ENCODE measurements at regions not wholly inside any gene's neighbourhood (a gene's known extent, or its start where the extent isn't known, plus 50 kb on each side); places are given as distances from the start of the nearest gene placed in this dataset.
"Not testable (repeated sequence)": the region's sequence is repeated elsewhere in the genome, so short reads cannot be mapped to it uniquely, and the experiment has no call there.

DNA sequence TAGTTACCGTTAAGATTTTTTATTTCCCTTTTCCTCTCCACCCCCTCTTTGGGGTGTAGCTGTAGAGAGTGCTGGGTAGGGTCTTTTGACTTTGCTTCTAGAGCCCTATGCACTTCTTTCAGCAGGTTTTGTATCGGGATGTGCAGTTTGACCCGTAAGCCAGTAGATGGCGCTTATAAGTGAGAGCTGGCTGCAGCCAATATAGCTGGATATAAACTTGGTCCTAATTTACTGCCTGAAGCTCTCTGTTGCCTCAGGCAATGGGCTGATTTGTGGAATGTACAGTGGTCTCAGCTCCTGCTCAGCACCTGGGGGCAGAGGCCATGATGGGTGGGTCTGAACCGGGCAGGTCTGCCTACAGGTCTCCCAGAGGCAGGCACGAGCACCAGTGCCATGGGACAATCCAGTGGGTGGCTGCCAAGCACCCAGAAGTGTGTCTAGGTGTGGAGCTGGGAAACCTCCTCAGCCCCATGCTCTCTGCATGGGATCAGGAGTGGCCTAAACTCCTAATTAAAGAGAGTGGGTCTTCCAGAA is 146.5 kb downstream of the SPANXN1 start:
- peak; percentile 15 for DNase-seq
- in situ Hi-C loops (cut with MboI; ENCODE audit: low pct_unique_long_range_greater_than_20kb, low sequenced_read_pairs), result no loop called here

DNA sequence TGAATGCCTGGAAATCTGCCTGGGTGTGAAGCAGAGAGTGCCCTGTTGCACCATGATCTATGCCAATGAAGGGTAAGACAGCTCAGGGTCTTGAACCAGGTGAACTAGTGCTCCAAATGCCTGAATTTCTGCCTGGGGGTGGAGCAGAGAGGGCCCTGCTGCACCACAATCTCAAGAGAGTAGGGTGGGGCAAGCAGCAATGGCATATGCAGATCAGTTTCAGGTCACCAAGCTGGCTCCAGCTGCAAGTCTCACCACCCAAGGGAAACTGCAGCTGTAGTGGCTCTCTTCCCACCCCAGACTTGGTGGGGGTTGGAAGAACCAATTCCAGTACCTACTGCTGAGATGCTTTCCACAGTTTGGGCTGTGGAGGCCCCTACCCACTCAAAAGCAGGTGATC is 147.0 kb downstream of the SPANXN1 start:
- DNase-seq, result no peak
- in situ Hi-C loops (cut with MboI; ENCODE audit: low pct_unique_long_range_greater_than_20kb, low sequenced_read_pairs), result no loop called here

DNA sequence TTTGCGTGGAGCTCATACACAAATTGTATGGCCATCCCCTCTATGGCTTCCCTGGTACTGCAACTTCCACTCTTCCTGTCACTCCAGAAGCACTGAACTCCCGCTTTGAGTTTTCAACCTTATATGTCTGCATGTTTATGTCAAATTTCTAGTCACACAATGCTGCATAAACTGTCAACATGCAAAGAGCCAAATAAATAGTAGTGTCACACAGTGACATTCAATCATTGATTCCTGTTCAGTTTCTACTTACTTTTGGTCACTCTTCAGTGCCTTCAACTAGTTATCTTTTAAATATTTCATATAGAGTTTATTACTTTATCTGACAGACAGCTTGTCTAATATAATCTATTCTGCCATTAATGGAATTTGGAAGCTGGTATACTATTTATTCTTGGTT is 149.3 kb downstream of the SPANXN1 start:
- in situ Hi-C loops (cut with MboI; ENCODE audit: low pct_unique_long_range_greater_than_20kb, low sequenced_read_pairs), result no loop called here
- DNase-seq, result no peak

DNA sequence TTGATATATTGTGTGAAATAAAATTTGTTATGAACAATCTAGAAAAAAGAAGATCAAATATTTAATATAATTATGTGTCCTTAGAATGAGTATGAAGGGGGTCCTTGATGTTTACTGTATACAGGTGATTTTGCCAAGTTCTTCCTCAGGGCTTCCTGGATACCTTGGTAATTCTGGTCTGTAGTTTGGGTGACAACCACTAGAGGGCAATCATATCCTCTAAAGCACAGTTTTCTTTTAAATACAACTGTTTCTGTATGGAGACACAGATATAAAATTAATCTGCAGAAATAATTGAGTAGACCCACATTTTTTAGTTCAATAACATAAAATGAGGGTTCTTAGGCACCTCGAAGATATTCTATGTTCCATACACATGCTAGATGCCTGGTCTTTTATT is 157.7 kb downstream of the SPANXN1 start:
- in situ Hi-C loops (cut with MboI; ENCODE audit: low pct_unique_long_range_greater_than_20kb, low sequenced_read_pairs), result no loop called here
- DNase-seq, result peak; percentile 51

DNA sequence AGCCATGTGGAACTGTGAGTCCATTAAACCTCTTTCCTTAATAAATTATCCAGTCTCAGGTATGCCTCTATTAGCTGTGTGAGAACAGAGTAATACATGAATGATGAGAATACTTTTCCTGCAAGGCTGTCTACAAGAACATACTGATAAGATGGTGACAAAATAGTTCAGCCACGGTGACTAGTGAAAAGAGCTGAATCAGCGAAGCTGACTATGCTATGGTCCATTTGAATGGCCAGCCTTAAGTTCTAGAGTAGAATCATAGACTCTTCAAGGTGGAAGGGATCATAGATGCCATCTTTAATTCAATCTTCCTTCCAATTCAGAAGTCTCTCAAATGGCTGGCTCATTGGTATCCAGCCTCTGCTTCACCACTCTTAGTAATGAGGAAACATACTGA is 163.3 kb downstream of the SPANXN1 start:
- in situ Hi-C loops (cut with MboI; ENCODE audit: low pct_unique_long_range_greater_than_20kb, low sequenced_read_pairs), result no loop called here
- DNase-seq, result no peak

GRCh38 chrX:145436211-145436610 is 188.9 kb downstream of the SPANXN1 start:
- DNase-seq; in situ Hi-C loops (cut with MboI; ENCODE audit: low pct_unique_long_range_greater_than_20kb, low sequenced_read_pairs): not testable (repeated sequence)

DNA sequence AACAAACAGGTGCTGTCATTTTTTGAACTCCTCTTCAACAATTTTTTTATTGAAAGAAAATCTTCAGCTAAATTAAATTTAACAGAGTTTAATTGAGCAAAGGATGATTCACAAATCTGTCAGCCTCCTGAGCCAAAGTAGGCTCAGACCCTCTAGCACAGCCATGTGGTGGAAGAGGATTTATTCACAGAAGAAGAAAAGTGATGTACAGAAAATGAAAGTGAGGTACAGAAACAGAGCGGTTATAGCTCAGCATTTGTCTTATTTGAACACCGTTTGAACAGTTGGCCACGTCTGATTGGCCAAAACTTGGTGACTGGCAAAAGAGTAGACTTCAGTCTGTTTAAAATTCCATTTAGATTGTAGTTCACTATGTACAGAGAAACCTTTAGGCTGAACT is 217.3 kb downstream of the SPANXN1 start:
- in situ Hi-C loops (cut with MboI; ENCODE audit: low pct_unique_long_range_greater_than_20kb, low sequenced_read_pairs), result no loop called here
- no peak for DNase-seq

DNA sequence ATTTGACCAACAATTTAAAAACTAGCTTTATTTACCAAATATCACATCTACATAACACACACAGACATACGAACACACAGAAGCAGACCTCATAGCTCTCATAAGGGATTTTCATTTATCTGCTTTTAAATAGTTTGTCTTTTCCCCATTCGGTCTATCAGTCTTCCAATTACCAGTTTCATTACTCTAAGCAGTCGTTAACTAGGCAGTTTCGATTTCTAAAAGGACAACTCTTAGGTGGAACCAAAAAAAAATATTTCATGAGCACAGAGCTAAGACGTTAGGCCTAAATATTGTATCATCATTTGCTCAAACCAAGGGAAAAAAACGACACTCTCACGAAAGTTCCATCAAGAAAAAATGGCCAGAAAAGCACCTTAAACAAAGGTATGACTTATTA is 228.4 kb downstream of the SPANXN1 start:
- no peak for DNase-seq

GRCh38 chrX:145484740-145485139 is 237.4 kb downstream of the SPANXN1 start:
- no peak for DNase-seq
- in situ Hi-C loops (cut with MboI; ENCODE audit: low pct_unique_long_range_greater_than_20kb, low sequenced_read_pairs), result no loop called here

More for the DNA sequence above, 228.4 kb downstream of the SPANXN1 start:
- in situ Hi-C loops (cut with MboI; ENCODE audit: low pct_unique_long_range_greater_than_20kb, low sequenced_read_pairs), result no loop called here

DNA sequence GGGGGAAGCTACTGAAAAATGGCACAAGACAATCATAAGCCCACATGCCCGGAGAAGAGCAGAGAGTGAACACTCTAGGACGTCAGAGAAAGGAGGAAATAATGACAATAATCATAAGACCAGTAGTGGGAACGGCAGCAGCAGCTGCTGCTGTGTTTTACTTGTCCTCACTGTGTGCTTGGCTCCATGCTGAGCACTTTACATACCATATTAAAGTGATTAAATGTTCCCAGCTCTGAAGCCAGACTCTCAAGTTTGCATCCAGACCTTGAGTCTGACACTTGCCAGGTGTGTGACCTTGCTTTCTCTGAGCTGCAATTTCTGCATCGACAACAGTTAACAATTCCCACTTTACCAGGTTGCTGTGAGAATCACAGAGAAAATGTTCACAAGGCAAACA is 255.4 kb downstream of the SPANXN1 start:
- in situ Hi-C loops (cut with MboI; ENCODE audit: low pct_unique_long_range_greater_than_20kb, low sequenced_read_pairs), result no loop called here
- no peak for DNase-seq

GRCh38 chrX:145506214-145506613 is 258.9 kb downstream of the SPANXN1 start:
- in situ Hi-C loops (cut with MboI; ENCODE audit: low pct_unique_long_range_greater_than_20kb, low sequenced_read_pairs), result no loop called here
- no peak for DNase-seq

DNA sequence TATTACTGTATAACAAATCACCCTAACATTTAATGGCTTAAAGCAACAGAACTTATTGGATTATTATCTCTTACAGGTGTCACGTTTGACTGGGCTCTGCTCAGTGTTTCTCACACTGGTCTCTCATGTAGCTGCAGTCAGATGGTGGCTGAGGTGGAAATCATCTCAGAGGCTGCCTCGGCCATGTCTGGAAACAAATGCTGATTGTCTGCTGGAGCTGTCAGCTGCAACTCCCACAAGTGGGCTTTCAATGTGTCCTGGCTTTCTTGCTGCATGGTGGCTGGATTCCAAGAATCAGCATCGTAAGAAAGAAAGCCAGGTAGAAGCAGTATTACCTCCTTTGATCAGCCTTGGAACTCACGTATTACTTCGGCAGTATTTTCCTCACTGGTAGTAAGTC is 277.6 kb downstream of the SPANXN1 start:
- DNase-seq, result no peak
- in situ Hi-C loops (cut with MboI; ENCODE audit: low pct_unique_long_range_greater_than_20kb, low sequenced_read_pairs), result no loop called here

- in situ Hi-C loops (cut with MboI; ENCODE audit: low pct_unique_long_range_greater_than_20kb, low sequenced_read_pairs), result no loop called here
- no peak for DNase-seq
These were observed 285.0 kb downstream of the SPANXN1 start for GRCh38 chrX:145532176-145532780.

- in situ Hi-C loops (cut with MboI; ENCODE audit: low pct_unique_long_range_greater_than_20kb, low sequenced_read_pairs), result no loop called here
- no peak for DNase-seq
These were observed 284.1 kb upstream of the SLITRK2 start for GRCh38 chrX:145533534-145533933.

DNA sequence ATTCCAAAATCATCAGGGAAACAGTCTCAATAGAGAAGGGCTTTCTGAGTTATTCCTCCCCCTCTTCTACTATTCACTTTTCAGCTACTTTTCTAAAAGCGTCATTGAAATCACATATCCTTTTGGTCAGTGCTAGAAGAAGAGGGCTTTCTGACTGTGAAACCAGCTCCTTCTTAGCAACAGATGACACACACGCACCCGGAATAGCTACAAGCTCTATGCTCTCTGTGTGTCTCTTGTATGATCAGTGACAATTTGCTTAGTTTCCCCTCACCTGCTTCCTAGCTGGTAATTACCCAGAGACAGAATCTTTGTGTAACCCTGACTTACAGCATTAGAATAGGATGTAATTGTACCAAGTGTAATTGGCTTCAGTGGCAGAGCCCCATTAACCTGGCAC is 268.1 kb upstream of the SLITRK2 start:
- in situ Hi-C loops (cut with MboI; ENCODE audit: low pct_unique_long_range_greater_than_20kb, low sequenced_read_pairs), result no loop called here
- DNase-seq, result no peak

DNA sequence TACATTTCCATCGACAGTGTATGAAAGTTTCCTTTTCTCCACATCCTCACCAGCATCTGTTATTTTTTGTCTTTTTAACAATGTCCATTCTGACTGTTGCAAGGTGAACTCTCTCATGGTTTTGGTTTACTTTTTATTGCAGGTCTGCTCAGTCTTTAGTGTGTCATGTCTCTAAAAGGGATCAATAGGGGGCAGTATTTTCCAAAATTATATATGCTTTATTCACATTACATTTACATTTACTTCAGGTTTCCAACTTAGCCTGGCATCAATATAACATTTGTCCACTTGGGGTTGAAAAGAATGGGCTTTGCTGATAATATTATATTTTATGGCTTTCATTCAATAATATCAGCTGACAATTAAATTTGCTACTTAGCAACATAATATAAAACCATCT is 265.0 kb upstream of the SLITRK2 start:
- in situ Hi-C loops (cut with MboI; ENCODE audit: low pct_unique_long_range_greater_than_20kb, low sequenced_read_pairs), result no loop called here
- DNase-seq, result peak; percentile 1

DNA sequence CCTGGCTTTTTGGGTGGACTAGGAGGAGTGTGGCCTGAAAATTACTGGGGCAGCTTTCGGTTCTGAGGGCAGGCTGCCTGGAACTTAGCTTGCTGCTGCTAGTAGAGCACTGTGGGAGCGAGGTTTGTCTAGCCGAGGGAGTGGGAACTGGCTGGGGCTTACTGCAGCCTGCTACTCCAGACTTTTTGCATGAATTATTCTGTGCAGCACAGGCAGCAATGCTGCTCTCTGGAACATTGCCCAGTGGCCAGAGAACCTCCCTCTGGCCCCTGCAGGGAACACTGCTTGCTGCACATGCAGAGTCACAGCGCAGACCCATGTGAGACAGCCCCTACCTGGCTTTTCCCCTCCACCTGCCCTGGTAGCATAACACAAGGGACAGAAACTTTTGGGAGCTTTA is 263.9 kb upstream of the SLITRK2 start:
- in situ Hi-C loops (cut with MboI; ENCODE audit: low pct_unique_long_range_greater_than_20kb, low sequenced_read_pairs), result no loop called here
- DNase-seq, result no peak

DNA sequence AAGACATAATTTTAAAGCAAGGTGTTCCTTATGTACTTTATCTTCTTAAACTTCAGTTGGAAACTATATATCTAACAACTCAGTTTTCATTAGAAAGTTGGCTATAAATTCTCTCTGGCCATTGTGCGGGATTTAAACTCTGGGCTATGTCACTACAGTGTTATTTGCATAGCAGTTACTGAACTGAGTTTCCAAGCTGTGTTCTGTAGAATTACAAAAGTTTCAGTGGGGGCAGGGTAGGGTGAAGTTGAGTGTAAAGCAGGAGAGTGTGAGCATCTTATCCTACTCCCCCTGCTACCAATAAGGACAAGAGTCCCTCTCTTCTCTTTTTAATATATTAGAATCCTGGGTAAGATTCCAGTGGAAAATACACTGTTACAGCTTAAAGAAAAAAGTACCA is 254.5 kb upstream of the SLITRK2 start:
- in situ Hi-C loops (cut with MboI; ENCODE audit: low pct_unique_long_range_greater_than_20kb, low sequenced_read_pairs), result no loop called here
- no peak for DNase-seq

DNA sequence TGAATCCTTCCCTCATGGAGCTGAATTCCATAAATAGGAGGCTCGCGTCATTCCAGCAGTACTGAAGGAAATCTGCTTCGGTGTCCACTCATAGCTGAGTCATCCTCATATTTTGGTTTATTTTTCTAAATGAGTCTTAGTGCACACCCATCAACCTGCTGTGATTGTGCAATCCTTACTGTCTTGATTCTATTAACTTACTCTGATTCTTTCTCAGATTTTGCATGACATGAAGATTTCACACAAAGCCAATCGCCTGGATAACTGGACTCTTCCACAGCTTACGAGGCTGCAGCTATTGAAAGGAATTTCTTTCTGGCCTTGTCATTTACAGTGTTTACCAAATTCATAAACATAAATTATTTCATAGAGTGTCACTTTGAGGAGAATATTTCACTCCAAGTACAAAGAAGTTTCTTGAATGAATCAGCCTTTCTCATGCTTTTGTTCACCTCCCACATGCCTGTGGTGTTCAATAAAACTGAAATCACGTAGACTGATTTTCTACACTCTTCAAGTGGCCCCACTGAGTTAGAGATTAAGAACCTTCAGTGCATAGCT is 207.6 kb upstream of the SLITRK2 start:
- in situ Hi-C loops (cut with MboI; ENCODE audit: low pct_unique_long_range_greater_than_20kb, low sequenced_read_pairs), result no loop called here
- DNase-seq, result no peak

DNA sequence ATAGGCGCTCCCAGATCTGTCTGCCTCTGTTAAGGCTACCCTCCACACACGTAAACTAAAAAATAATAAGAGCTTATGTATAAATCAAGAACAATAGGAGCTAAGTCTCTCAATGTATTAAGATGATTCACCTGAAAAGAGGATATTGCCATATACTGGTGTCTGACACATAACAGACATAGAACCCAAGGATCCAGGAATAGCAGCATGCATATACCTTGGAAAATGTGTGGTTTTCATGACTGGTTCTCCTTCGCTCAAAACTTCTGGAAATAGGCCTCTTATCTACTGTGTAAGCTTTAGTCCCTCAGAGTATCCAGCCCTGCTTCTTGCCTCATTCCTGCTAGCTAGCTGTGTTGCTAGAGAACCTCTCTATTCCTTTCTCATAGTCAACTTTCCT is 203.7 kb upstream of the SLITRK2 start:
- DNase-seq, result no peak
- in situ Hi-C loops (cut with MboI; ENCODE audit: low pct_unique_long_range_greater_than_20kb, low sequenced_read_pairs), result no loop called here

DNA sequence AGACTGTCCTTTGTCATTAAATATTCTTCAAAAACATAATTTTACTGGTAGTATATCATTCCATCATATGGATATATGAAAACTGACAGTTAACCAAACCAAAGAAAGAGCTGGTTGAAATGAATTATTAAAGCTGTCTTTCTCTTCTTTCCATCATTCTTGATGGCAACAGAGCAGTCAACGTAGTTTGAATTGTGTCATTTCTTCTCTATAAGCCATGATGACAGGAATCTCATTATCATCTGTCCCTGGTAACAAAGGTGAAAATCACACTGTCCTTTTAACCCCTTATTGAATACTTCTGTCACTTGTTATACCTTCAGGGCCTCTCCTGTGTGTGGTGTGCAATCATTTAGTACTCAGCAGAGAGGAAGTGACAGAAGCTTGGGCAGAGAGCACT is 197.0 kb upstream of the SLITRK2 start:
- in situ Hi-C loops (cut with MboI; ENCODE audit: low pct_unique_long_range_greater_than_20kb, low sequenced_read_pairs), result no loop called here
- DNase-seq, result no peak

Data from KBM-7 (cell line).